ENCODE measurements at regions not wholly inside any gene's neighbourhood (a gene's known extent, or its start where the extent isn't known, plus 50 kb on each side); places are given as distances from the start of the nearest gene placed in this dataset.

GRCh38 chr5:2280318-2280717 is 397.6 kb upstream of the IRX4 start:
- DNase-seq (ENCODE audit: low read depth) (no peak), FAIRE-seq (no peak)
- H3K27me3 ChIP-seq (ENCODE audit: control insufficient read depth, insufficient read depth, low read length): no peaks in the 10 kb centered on the region

DNA sequence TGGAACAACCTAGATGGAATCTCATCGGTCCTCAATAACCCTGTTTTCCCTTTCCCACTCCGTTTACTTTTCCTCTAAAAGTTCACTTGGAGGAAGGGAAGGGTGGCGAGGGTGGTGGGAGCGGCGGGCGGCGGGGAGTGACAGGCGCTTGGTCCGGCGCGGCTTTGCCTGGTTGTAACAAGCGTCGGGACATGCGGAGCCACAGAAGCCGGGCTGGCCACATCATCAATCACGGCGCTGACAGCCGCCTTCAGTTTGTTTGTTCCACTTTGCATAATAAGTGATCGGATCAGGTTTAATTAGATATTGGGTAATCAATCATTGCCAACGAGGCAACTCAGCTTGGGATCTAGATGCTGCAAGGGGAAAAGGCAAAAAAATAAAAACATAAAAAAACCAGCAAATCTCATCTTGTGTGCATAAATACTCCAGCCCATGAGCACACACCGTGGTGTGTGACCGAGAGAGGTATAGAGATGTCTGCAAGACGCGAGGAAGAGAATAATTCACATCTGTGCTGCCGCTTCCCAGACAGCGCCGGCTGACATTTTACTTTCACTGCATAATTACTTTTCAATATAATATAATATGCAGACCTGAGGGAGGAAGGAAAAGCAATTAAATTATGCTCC is 396.2 kb upstream of the IRX4 start:
- TF ChIP-seq, protein P1, sequence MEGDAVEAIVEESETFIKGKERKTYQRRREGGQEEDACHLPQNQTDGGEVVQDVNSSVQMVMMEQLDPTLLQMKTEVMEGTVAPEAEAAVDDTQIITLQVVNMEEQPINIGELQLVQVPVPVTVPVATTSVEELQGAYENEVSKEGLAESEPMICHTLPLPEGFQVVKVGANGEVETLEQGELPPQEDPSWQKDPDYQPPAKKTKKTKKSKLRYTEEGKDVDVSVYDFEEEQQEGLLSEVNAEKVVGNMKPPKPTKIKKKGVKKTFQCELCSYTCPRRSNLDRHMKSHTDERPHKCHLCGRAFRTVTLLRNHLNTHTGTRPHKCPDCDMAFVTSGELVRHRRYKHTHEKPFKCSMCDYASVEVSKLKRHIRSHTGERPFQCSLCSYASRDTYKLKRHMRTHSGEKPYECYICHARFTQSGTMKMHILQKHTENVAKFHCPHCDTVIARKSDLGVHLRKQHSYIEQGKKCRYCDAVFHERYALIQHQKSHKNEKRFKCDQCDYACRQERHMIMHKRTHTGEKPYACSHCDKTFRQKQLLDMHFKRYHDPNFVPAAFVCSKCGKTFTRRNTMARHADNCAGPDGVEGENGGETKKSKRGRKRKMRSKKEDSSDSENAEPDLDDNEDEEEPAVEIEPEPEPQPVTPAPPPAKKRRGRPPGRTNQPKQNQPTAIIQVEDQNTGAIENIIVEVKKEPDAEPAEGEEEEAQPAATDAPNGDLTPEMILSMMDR (IDR thresholded peaks at IDR 0.05; ENCODE audit: insufficient read depth, low read length, severe bottlenecking): no peak
- no peaks in the 10 kb centered on the region for H3K27me3 ChIP-seq (ENCODE audit: control insufficient read depth, insufficient read depth, low read length)
- DNase-seq (ENCODE audit: low read depth): no peak
- H3K36me3 ChIP-seq (ENCODE audit: control insufficient read depth, insufficient read depth, low read length): no peaks in the 10 kb centered on the region
- H3K4me3 ChIP-seq (ENCODE audit: low read depth, low read length): no peak overlapping the region
- FAIRE-seq: no peak

More at GRCh38 chr5:2280318-2280717, 397.6 kb upstream of the IRX4 start:
- no peak overlapping the region for H3K4me3 ChIP-seq (ENCODE audit: low read depth, low read length)
- H3K36me3 ChIP-seq (ENCODE audit: control insufficient read depth, insufficient read depth, low read length): no peaks in the 10 kb centered on the region
- TF ChIP-seq, protein P1 (IDR thresholded peaks at IDR 0.05; ENCODE audit: insufficient read depth, low read length, severe bottlenecking): no peak

GRCh38 chr5:2277886-2278285 is 395.2 kb upstream of the IRX4 start:
- H3K4me3 ChIP-seq (ENCODE audit: low read depth, low read length): no peak overlapping the region
- no peak for DNase-seq (ENCODE audit: low read depth)
- peak; percentile 58 for FAIRE-seq
- TF ChIP-seq, protein P1 (IDR thresholded peaks at IDR 0.05; ENCODE audit: insufficient read depth, low read length, severe bottlenecking): no peak
- no peaks in the 10 kb centered on the region for H3K36me3 ChIP-seq (ENCODE audit: control insufficient read depth, insufficient read depth, low read length)
- H3K27me3 ChIP-seq (ENCODE audit: control insufficient read depth, insufficient read depth, low read length): no peaks in the 10 kb centered on the region

- no peak for FAIRE-seq
- no peak overlapping the region for H3K4me3 ChIP-seq (ENCODE audit: low read depth, low read length)
- no peaks in the 10 kb centered on the region for H3K27me3 ChIP-seq (ENCODE audit: control insufficient read depth, insufficient read depth, low read length)
- TF ChIP-seq, protein P1 (IDR thresholded peaks at IDR 0.05; ENCODE audit: insufficient read depth, low read length, severe bottlenecking): no peak
- DNase-seq (ENCODE audit: low read depth): no peak
- H3K36me3 ChIP-seq (ENCODE audit: control insufficient read depth, insufficient read depth, low read length): no peaks in the 10 kb centered on the region
These were observed 393.4 kb upstream of the IRX4 start for GRCh38 chr5:2276101-2276500.

GRCh38 chr5:2272755-2273154 is 390.0 kb upstream of the IRX4 start:
- DNase-seq (ENCODE audit: low read depth) (no peak), FAIRE-seq (no peak)
- Histone ChIP-seq H3K27me3 (ENCODE audit: control insufficient read depth, insufficient read depth, low read length) (no peaks in the 10 kb centered on the region), H3K4me3 (ENCODE audit: low read depth, low read length) (no peak overlapping the region), H3K36me3 (ENCODE audit: control insufficient read depth, insufficient read depth, low read length) (no peaks in the 10 kb centered on the region)
- TF ChIP-seq, protein P1 (IDR thresholded peaks at IDR 0.05; ENCODE audit: insufficient read depth, low read length, severe bottlenecking): no peak

DNA sequence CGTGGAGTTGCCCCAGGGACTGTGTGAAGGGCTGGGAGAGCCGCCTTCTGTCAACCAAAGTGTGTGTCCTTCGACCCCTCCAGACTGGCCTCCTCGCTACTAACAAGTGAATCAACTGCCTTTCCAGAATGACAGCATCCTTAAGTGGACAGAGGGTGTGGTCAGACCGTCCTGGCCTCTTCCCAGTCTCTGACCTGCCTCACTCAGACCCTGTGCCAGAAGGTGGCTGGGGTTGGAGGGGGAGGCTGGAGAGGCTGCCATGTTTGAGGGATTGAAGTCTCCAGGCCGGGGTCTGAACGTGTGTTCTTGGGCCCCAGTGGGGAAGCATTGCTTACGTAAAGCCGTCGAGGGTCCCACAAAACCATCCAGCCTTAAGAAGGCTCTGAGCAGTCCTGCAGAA is 389.3 kb upstream of the IRX4 start:
- no peak for DNase-seq (ENCODE audit: low read depth)
- TF ChIP-seq, protein P1 (IDR thresholded peaks at IDR 0.05; ENCODE audit: insufficient read depth, low read length, severe bottlenecking): no peak
- H3K36me3 ChIP-seq (ENCODE audit: control insufficient read depth, insufficient read depth, low read length): no peaks in the 10 kb centered on the region
- no peak overlapping the region for H3K4me3 ChIP-seq (ENCODE audit: low read depth, low read length)
- no peak for FAIRE-seq
- no peaks in the 10 kb centered on the region for H3K27me3 ChIP-seq (ENCODE audit: control insufficient read depth, insufficient read depth, low read length)
